ENCODE measurements at regions not wholly inside any gene's neighbourhood (a gene's known extent, or its start where the extent isn't known, plus 50 kb on each side); places are given as distances from the start of the nearest gene placed in this dataset.
A peak's percentile ranks its signal among the peaks of the same experiment; 100 is the strongest.

DNA sequence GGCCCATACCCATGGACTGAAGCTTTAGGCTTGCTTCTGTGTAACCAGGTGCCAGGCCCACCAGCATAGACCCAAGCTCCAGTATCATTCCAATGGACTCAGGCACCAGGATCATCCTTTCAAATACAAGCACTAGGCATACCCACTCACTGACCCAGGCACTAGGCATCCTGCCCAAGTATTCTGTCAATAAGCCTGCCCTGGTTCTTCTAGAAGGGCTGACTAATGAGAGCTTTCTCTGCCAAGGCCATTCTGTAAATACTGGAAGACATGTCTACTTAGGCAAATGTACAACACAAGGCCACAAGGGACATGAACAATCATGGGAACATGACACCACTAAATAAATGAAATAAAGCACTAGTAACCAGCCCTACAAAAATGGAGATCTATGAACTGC is 352.2 kb downstream of the FSCB start:
- intact Hi-C loops (cut with DNase I), result no loop called here
- no peaks in the 10 kb centered on the region for H3K9me3 ChIP-seq

DNA sequence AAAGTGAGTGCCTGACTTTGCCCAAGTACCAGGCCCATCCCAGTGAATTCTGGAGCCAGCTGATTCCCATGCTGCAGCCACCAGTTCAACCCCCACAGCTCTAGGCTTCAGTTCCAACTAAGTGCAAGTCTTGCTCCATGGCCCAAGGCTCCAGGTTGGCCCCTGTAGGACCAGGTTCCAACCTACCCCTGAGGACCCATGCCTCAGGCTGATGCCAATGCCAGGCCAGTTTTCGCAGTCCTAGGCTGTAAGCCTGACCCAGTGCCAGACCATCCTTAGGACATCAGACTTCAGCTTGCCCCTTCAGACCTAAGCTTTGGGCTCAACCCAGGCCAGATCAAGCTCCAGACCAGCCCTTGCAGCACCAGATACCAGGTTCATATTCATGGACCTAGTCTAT is 352.6 kb downstream of the FSCB start:
- Histone ChIP-seq H3K4me3 (replicated peaks in 1 of 3) (no peak overlapping the region), H3K4me1 (no peaks in the 10 kb centered on the region), H3K36me3 (no peaks in the 10 kb centered on the region), H3K27me3 (no peaks in the 10 kb centered on the region), H3K9me3 (no peaks in the 10 kb centered on the region), H3K27ac (no peak overlapping the region)
- TF ChIP-seq POLR2A (IDR thresholded peaks at IDR 0.05), result no peak
- TF ChIP-seq, protein P1, sequence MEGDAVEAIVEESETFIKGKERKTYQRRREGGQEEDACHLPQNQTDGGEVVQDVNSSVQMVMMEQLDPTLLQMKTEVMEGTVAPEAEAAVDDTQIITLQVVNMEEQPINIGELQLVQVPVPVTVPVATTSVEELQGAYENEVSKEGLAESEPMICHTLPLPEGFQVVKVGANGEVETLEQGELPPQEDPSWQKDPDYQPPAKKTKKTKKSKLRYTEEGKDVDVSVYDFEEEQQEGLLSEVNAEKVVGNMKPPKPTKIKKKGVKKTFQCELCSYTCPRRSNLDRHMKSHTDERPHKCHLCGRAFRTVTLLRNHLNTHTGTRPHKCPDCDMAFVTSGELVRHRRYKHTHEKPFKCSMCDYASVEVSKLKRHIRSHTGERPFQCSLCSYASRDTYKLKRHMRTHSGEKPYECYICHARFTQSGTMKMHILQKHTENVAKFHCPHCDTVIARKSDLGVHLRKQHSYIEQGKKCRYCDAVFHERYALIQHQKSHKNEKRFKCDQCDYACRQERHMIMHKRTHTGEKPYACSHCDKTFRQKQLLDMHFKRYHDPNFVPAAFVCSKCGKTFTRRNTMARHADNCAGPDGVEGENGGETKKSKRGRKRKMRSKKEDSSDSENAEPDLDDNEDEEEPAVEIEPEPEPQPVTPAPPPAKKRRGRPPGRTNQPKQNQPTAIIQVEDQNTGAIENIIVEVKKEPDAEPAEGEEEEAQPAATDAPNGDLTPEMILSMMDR (IDR thresholded peaks at IDR 0.05), result no peak
- no peak for DNase-seq
- WGBS, 2 donors, result no CpG with 5 or more reads among the region's 1 CpG
- intact Hi-C loops (cut with DNase I), result no loop called here

More for the DNA sequence above, 352.2 kb downstream of the FSCB start:
- no peaks in the 10 kb centered on the region for H3K36me3 ChIP-seq
- no peak for TF ChIP-seq POLR2A (IDR thresholded peaks at IDR 0.05)
- TF ChIP-seq, protein P1 (IDR thresholded peaks at IDR 0.05), result no peak
- no peak overlapping the region for H3K4me3 ChIP-seq (replicated peaks in 1 of 3)
- DNase-seq, result no peak
- H3K4me1 ChIP-seq, result no peaks in the 10 kb centered on the region
- H3K27me3 ChIP-seq, result no peaks in the 10 kb centered on the region
- H3K27ac ChIP-seq, result no peak overlapping the region

DNA sequence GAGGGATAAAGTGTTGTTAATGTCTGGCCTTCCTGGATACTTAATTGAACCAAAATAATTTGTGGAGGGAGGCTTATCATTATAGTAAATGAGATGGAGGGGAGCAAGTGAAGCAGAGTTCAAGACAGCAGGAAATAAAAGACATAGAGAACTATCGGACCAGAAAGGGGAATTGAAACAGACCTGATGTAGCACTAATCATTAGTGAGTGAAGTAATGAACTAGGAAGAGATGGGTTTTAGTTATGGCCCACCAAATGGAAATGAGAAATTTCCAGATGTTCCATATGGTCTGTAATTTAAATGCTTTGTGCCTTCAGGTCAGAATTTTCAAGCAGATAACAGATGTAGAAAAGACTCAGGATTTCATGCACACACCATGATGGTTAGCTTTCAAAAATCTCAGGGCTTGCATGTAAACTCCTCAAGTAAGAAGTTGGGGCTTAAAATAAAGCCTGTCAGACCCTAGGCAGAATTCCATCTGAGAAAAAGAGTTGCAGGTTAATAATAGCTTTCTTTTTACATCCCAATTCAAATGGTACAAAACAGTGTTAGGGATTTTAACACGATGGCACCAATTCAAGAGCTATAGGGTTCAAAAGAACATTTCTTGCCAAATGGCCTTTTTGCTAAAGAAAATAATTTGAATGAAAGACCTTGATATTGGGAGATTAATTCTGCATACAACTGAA is 355.8 kb downstream of the FSCB start:
- no peak for DNase-seq
- no peak overlapping the region for H3K27ac ChIP-seq
- 81 to 85% methylated on average over 2 of the region's 2 CpGs for WGBS, 2 donors
- no peaks in the 10 kb centered on the region for H3K27me3 ChIP-seq
- H3K9me3 ChIP-seq, result no peaks in the 10 kb centered on the region
- no peaks in the 10 kb centered on the region for H3K4me1 ChIP-seq
- TF ChIP-seq, protein P1 (IDR thresholded peaks at IDR 0.05), result no peak
- no peak for TF ChIP-seq POLR2A (IDR thresholded peaks at IDR 0.05)
- no peaks in the 10 kb centered on the region for H3K36me3 ChIP-seq
- no peak overlapping the region for H3K4me3 ChIP-seq (replicated peaks in 1 of 3)
- intact Hi-C loops (cut with DNase I), result no loop called here

DNA sequence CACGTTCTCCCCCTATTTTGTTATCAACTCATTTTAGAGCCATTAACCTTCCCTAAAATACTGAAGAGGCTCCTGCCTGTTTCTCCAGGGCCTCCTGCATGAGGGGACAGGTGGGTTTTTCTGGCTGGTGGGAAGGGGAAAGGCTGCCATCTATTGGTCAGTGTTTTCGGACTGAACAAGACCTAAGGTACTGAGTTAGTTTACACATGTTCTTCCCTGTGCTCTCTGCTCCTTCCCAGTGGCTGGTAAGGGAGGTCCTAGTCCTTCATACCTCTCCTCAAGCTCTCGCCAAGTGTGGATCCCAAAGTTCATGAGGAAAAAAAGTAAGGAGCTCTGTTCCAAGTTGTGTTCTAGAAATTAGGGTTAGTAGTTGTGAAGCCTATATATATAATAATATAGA is 357.5 kb downstream of the FSCB start:
- 28 to 31% methylated on average over 3 of the region's 3 CpGs for WGBS, 2 donors

DNA sequence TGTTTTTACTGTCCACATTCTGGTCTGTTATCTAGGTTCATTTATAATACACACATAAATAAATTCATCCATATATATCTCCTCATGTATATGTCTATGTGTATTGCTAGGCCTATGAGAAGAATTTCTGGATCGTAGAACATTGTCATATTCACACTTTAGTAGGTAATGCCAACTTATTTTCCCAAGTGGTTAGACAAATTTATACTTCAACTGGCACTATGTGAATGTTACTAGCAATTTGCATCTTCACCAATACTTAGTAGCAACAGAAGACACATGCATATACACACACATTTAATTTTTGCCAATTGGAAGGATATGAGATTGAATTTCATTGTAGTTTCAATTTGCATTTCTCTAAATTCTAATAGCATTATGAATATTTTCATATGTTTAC is 365.1 kb downstream of the FSCB start:
- no peak for DNase-seq
- 96% methylated on average over 1 of the region's 1 CpG for WGBS, 2 donors
- Histone ChIP-seq H3K9me3 (no peaks in the 10 kb centered on the region), H3K27ac (no peak overlapping the region), H3K27me3 (no peaks in the 10 kb centered on the region), H3K36me3 (no peaks in the 10 kb centered on the region), H3K4me1 (no peaks in the 10 kb centered on the region), H3K4me3 (replicated peaks in 1 of 3) (no peak overlapping the region)
- intact Hi-C loops (cut with DNase I), result no loop called here
- TF ChIP-seq, protein P1 (IDR thresholded peaks at IDR 0.05), result no peak
- TF ChIP-seq POLR2A (IDR thresholded peaks at IDR 0.05), result no peak

More for the DNA sequence above, 357.5 kb downstream of the FSCB start:
- H3K4me3 ChIP-seq (replicated peaks in 1 of 3), result no peak overlapping the region
- no peak overlapping the region for H3K27ac ChIP-seq
- intact Hi-C loops (cut with DNase I), result no loop called here
- no peaks in the 10 kb centered on the region for H3K36me3 ChIP-seq
- DNase-seq, result no peak
- no peaks in the 10 kb centered on the region for H3K4me1 ChIP-seq
- no peaks in the 10 kb centered on the region for H3K9me3 ChIP-seq
- no peaks in the 10 kb centered on the region for H3K27me3 ChIP-seq
- TF ChIP-seq, protein P1 (IDR thresholded peaks at IDR 0.05), result peak in 1 of 6 experiments; percentile 12
- TF ChIP-seq POLR2A (IDR thresholded peaks at IDR 0.05), result no peak

Measured in thyroid gland (tissue), 4 donors.